ENCODE measurements at regions not wholly inside any gene's neighbourhood (a gene's known extent, or its start where the extent isn't known, plus 50 kb on each side); places are given as distances from the start of the nearest gene placed in this dataset.

GRCh38 chr9:106718936-106719335 lies 144.0 kb upstream of the ZNF462 start:
- intact Hi-C loops (cut with DNase I) = no loop called here
- ATAC-seq = no peak
- DNase-seq (ENCODE audit: missing footprints) = no peak

- no peak for DNase-seq (ENCODE audit: missing footprints)
- intact Hi-C loops (cut with DNase I) = no loop called here
- no peak for ATAC-seq
Measured at GRCh38 chr9:106722051-106722753, 140.8 kb upstream of the ZNF462 start.

DNA sequence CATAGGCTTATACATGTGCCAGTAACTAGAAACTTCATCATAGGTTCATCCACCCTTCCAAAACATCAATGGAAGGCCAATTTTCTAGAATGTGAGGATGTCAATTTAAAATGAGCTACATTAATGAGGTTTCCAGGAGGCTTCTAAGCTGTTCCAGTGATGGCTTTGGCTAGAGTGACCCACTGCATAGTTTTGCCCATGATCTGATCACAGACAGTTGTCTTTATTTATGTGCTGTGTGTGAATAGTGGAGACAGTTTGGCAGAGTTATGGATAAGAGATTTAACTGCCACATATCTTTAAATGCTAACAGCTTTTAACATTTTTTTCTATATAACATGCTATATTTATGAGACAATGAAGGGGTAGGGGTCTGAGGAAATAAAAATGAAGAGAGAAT lies 139.0 kb upstream of the ZNF462 start:
- ATAC-seq = no peak
- DNase-seq (ENCODE audit: missing footprints) = no peak
- intact Hi-C loops (cut with DNase I) = no loop called here

DNA sequence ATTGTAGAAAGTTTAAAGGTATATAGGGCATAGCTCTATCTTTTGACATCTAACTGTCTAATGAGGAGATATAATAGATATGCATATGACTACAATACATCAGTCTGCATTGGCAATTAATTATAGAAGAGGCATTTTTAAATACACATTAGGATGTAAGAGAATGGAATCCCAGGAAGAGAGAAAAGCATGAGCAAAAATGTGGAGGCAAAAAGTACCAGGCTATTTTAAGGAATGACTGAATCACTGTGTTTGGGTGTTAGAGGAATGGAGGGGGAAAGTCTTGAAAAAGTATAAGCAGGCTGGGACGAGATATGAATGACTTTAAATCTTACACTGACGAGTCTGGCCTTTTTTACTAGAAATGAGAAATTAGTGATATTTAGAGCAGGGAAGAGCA lies 138.4 kb upstream of the ZNF462 start:
- DNase-seq (ENCODE audit: missing footprints) (no peak), ATAC-seq (no peak)
- intact Hi-C loops (cut with DNase I) = no loop called here

DNA sequence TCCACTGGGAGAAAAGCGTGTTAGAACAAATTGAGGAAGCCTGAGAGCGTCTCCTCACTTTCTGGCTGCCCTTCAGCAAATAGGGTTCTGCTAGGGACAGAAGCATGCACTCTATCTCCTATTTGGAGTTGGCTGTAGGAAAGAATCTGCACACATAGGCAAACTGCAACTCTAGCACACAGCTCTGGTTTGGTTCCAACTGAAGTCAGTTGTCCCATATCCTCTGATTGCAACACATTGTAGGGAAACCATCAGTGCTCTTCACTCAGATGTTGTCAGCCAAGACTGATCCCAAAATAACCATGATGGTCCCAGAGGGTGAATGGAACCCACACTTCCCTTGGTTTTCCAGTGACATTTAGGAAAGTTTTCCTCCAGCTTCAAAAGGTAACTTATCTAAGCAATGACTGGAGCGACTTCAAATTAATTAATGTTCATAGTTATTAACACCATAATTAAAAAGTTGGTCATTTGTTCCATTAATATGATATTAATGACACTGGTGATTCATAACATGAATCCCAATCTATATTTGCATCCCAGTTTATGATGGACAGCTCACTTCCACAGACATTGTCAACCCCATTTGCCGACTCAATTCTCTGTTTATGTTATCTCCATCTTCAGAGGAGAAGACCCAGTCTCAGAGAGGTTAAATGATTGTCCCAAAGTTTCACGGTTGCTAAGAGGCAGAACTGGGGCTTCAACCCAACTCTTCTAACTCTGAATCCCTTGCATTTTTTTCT lies 136.7 kb upstream of the ZNF462 start:
- ATAC-seq = peak; percentile 83
- no peak for DNase-seq (ENCODE audit: missing footprints)
- intact Hi-C loops (cut with DNase I) = loop anchor here (5.0 kb wide), 2 partner anchors 136 to 236 kb away; partner anchors contain the start of gene ZNF462

- ATAC-seq = no peak
- intact Hi-C loops (cut with DNase I) = loop anchor here (5.0 kb wide), 2 partner anchors 134 to 234 kb away; partner anchors contain the start of gene ZNF462
- no peak for DNase-seq (ENCODE audit: missing footprints)
Measured at GRCh38 chr9:106727969-106728368, 135.0 kb upstream of the ZNF462 start.

DNA sequence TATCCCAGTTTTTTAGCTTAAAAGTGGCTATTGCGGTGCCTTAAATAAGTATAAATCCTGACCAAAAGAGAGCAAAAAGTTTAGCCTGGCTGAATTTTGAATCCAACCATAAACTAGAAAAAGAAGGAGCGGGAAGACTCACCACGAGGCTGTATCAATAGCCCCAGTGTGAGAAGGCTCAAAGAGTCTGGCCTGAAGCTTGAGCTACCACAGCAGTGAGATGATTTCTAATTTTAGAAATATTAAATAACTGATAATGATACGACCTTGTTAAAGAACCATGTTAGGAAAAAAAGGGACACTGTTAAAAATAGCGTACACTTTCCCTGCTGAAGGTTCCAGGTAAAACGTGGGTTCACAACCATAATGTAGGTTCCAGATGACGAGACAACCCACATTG lies 134.1 kb upstream of the ZNF462 start:
- intact Hi-C loops (cut with DNase I) = loop anchor here (5.0 kb wide), 2 partner anchors 133 to 233 kb away; partner anchors contain the start of gene ZNF462
- ATAC-seq = no peak
- DNase-seq (ENCODE audit: missing footprints) = no peak

- ATAC-seq = no peak
- DNase-seq (ENCODE audit: missing footprints) = no peak
- intact Hi-C loops (cut with DNase I) = no loop called here
Measured at GRCh38 chr9:106731910-106732309, 131.1 kb upstream of the ZNF462 start.

DNA sequence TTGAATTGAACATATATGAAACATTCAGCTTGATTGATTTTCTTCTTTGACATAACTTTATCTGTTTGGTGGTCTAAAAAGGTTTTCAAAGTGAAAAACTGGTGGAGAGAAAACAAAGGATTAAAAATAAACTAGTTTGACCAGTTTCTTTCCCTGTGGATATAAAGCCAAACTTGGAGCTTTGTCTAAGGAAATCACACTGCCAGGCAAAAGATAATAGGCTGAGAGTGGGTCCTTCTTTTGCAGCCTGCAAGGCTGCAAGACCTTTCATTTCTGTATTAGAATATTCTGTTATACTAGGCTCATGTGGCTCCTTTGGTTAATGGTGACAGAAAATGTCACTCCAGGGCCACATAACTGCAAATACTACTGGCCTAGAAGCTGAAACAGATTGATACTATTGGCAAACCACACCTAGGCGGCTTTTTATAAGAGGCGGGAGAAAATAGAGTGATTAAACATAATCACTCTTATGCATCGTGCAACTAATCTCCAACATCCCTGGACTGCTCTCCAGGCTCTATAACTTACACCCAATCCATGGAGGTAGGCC lies 129.1 kb upstream of the ZNF462 start:
- ATAC-seq (no peak), DNase-seq (ENCODE audit: missing footprints) (no peak)
- intact Hi-C loops (cut with DNase I) = no loop called here

- DNase-seq (ENCODE audit: missing footprints) (no peak), ATAC-seq (no peak)
- intact Hi-C loops (cut with DNase I) = no loop called here
Measured at GRCh38 chr9:106737516-106737915, 125.5 kb upstream of the ZNF462 start.

DNA sequence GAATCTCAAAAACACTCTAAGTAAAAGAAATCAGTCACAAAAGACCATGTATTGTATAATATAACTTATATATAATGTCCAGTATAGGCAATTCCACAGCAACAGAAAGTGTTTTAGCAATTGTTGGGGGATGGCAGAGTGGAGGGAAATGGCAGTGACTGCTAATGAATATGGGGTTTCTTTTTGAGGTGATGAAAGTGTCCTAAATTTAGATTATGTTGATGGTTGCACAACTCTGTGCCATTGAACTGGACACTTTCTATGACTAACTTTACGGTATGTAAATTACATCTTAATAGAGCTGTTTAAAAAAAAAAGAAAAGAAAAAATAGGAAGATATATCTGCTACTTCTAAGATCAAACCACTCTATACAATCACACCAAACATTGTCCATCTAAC lies 124.9 kb upstream of the ZNF462 start:
- no peak for ATAC-seq
- DNase-seq (ENCODE audit: missing footprints) = no peak
- intact Hi-C loops (cut with DNase I) = no loop called here

DNA sequence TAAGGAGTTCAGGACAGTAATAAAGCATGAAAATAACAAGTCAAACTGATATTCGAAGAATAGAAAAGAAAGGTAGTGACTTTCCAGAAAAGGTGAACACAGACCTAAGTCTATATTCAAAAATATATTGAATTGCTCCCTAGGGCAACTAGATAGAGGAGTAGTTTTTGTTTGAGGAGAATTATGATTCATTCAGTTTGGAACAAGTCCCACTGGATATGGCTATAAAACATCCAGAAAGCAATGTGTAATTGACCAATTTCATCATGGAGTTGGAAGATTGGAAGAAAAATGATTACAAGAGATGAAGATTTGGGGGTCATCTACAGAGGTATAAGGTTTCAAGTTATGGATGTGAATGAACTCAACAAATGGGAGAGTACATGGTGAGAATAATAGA lies 117.5 kb upstream of the ZNF462 start:
- DNase-seq (ENCODE audit: missing footprints) (no peak), ATAC-seq (no peak)
- intact Hi-C loops (cut with DNase I) = no loop called here

DNA sequence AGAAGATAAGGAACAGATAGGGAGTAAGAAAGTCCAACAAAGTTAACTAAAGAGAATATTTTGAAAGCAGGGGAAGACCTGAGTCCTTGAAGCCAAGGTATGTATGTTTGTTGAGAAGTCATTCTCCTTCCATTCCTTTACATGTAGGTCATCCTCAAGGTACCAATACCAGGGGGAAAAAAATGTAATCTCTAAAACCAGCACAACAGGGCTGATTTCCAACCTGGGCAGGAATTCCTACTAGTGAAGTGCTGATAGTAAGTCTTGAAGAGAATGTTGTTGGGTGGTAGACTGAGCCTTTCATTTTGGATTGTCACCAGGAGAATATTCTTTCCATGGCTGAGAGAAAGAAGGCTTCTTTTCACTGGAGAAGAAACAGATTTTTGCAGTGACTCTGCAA lies 117.1 kb upstream of the ZNF462 start:
- ATAC-seq (no peak), DNase-seq (ENCODE audit: missing footprints) (no peak)
- intact Hi-C loops (cut with DNase I) = no loop called here

- ATAC-seq (no peak), DNase-seq (ENCODE audit: missing footprints) (no peak)
- intact Hi-C loops (cut with DNase I) = no loop called here
Measured at GRCh38 chr9:106751681-106752080, 111.3 kb upstream of the ZNF462 start.

DNA sequence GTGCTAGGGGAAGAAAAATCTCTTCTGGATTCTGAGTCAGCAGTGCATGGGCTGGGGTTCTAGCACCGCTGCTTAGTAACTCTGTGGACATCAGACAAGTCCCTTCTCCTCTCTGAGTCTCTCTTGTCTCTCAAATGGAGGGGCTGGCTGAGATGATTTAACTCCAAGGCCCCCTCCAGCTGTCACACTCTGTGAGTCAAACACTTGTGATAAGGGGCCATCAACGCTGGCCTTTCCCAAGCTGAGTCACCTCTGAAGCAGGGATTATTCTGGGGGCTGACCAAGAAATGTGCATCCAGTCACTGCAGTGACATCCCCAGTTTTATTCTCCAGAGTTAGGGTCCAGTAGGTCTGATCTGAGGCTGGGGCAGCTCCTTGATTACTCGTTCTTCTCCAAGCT lies 110.4 kb upstream of the ZNF462 start:
- DNase-seq (ENCODE audit: missing footprints) (no peak), ATAC-seq (no peak)

DNA sequence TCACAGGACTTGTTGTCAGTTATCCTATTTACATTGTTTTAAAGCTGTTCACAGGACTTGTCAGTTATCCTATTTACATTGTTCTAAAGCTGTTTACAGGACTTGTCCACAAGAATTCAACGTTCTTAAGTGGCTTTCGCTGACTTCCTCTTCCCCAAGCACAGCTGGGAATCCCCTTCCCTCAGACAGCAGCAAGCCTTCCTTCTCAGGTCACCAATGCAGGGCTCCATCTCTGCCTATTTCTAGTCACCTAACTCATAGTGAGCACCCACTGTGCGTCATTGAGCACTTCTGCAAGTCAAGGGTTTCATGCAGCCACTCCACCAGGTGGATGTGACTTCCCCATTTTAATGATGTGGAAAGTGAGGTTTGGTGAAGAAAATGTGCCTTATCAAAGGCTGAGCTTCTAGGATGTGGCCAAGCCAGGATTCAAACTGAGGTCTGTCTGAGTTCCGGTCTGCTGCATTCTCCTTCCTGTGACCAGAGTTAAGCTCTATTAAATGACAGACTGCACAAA lies 109.8 kb upstream of the ZNF462 start:
- ATAC-seq (no peak), DNase-seq (ENCODE audit: missing footprints) (no peak)
- intact Hi-C loops (cut with DNase I) = no loop called here

More for the DNA sequence above, 110.4 kb upstream of the ZNF462 start:
- intact Hi-C loops (cut with DNase I) = no loop called here

GRCh38 chr9:106755736-106756135 lies 107.2 kb upstream of the ZNF462 start:
- ATAC-seq (peak; percentile 63), DNase-seq (ENCODE audit: missing footprints) (no peak)
- intact Hi-C loops (cut with DNase I) = no loop called here

DNA sequence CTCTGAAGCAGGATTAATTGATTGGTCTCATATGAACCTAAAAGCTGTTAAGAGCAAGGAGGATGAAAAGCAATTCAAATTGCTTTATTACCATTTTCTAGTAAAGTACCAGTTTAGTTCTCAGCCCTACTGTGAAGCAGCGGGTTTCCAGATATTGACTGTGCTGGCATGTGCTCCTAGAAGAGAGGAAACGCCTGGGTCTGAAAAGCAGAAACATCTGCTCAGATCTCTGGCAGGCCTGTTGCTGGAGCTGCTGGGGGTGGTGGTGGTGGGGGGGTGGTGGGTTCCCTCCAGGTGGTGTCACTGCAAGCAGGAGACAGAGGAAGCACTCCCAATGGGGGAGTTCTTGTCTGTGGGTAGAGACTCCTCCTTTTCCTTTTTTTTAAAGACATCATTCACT lies 105.5 kb upstream of the ZNF462 start:
- DNase-seq (ENCODE audit: missing footprints) = no peak
- ATAC-seq = no peak
- intact Hi-C loops (cut with DNase I) = no loop called here

- DNase-seq (ENCODE audit: missing footprints) (no peak), ATAC-seq (no peak)
- intact Hi-C loops (cut with DNase I) = no loop called here
Measured at GRCh38 chr9:106758911-106759310, 104.1 kb upstream of the ZNF462 start.

DNA sequence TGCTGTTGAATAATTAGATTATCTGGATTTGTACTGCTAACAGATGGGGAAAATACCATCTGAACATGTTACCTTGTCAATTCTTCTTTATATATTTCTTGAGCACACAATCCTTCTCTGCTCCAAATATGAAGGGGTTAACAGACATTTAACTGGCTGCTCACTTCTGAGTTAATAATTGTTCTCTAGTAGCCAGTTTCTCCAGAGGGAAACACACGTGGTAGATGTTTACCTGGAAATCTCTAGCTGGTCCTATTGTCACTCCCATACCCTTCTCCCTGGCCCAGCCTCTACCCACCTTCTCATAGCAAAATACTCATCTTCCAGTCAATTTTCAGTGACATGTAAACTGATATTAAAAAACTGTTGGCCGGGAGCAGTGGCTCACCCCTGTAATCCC lies 101.5 kb upstream of the ZNF462 start:
- ATAC-seq = no peak
- no peak for DNase-seq (ENCODE audit: missing footprints)

More for the DNA sequence above, 101.5 kb upstream of the ZNF462 start:
- intact Hi-C loops (cut with DNase I) = no loop called here

Data from Right ventricle myocardium inferior (tissue), 1 donor.